IMR-90 (cell line): ENCODE measurements at regions not wholly inside any gene's neighbourhood (a gene's known extent, or its start where the extent isn't known, plus 50 kb on each side); places are given as distances from the start of the nearest gene placed in this dataset.

Experiments used
- ATAC-seq: fragments of 200-7000 bp; cut with Tn5 transposase; 2 replicates; pipeline ENCODE4 v1.9.1; 2020; ENCODE audit warnings: low read depth, mild to moderate bottlenecking, moderate library complexity
- BruUV-seq: library from RNA; stranded (reverse); fragments of 400-500 nt; replicated peaks from 2 replicates; lab custom pipeline; 2021; lab: Mats Ljungman, UMichigan
- CTCF ChIA-PET: fragments of 300-600 bp; formaldehyde crosslinking; extraction: SDS; loops from one replicate; lab custom pipeline; 2021; ENCODE audit warnings: antibody characterized with exemption; lab: Yijun Ruan, JAX
- POLR2A ChIA-PET: fragments of 300-600 bp; sonication (Branson Sonifier 250); formaldehyde crosslinking; loops from one replicate; lab custom pipeline; 2022; ENCODE audit warnings: antibody characterized with exemption; ENCODE audit not compliant: unreplicated experiment; lab: Charles Lee
- DNase-seq: peaks from one replicate; pipeline ENCODE4 v3.0.0; 2013
- H2AFZ ChIP-seq: replicated peaks from 2 replicates; pipeline ENCODE3; 2013; ENCODE audit warnings: low read length, mild to moderate bottlenecking; ENCODE audit not compliant: poor library complexity
- H2AK5ac ChIP-seq: 2 replicates; pipeline ENCODE4 v1.6.1; 2013; ENCODE audit warnings: low read depth, low read length, inconsistent platforms
- H2AK9ac ChIP-seq: replicated peaks from 2 replicates; pipeline ENCODE3; 2013; ENCODE audit warnings: mild to moderate bottlenecking, low read depth, low read length, moderate library complexity; ENCODE audit not compliant: poor library complexity
- H2BK120ac ChIP-seq: 2 replicates; pipeline ENCODE4 v1.6.1; 2013; ENCODE audit warnings: low read depth, low read length, inconsistent platforms
- H2BK15ac ChIP-seq: 3 replicates; pipeline ENCODE4 v1.6.1; 2013; ENCODE audit warnings: low read depth, low read length, inconsistent platforms
- H2BK20ac ChIP-seq: 2 replicates; pipeline ENCODE4 v1.6.1; 2013; ENCODE audit warnings: low read depth, mild to moderate bottlenecking, inconsistent platforms, low read length, moderate library complexity
- H2BK5ac ChIP-seq: 2 replicates; pipeline ENCODE4 v1.6.1; 2013; ENCODE audit warnings: mild to moderate bottlenecking, low read depth, low read length, inconsistent platforms; ENCODE audit not compliant: poor library complexity, severe bottlenecking
- H3K14ac ChIP-seq: replicated peaks from 2 replicates; pipeline ENCODE4 v1.6.1; 2013; ENCODE audit warnings: low read depth, low read length, inconsistent platforms
- H3K18ac ChIP-seq: 2 replicates; pipeline ENCODE4 v1.6.1; 2013; ENCODE audit warnings: low read depth, low read length, control low read depth
- H3K23ac ChIP-seq: 2 replicates; pipeline ENCODE4 v1.6.1; 2013; ENCODE audit warnings: low read depth, low read length, inconsistent platforms
- H3K27ac ChIP-seq: 2 replicates; pipeline ENCODE4 v1.5.1; 2013; ENCODE audit warnings: mild to moderate bottlenecking, control low read depth, low read length; ENCODE audit not compliant: insufficient read depth
- H3K27me3 ChIP-seq: 2 replicates; pipeline ENCODE4 v1.6.1; 2013; ENCODE audit warnings: low read length; ENCODE audit not compliant: control insufficient read depth, insufficient read depth
- H3K36me3 ChIP-seq: 2 replicates; pipeline ENCODE4 v1.6.1; 2013; ENCODE audit warnings: low read length, mixed read lengths; ENCODE audit not compliant: control insufficient read depth, insufficient read depth
- H3K4ac ChIP-seq: 2 replicates; pipeline ENCODE4 v1.6.1; 2013; ENCODE audit warnings: low read depth, low read length, inconsistent platforms
- H3K4me1 ChIP-seq: 2 replicates; pipeline ENCODE4 v1.6.1; 2013; ENCODE audit warnings: low read length, mixed read lengths; ENCODE audit not compliant: control insufficient read depth, insufficient read depth
- H3K4me2 ChIP-seq: 2 replicates; pipeline ENCODE4 v1.6.1; 2013; ENCODE audit warnings: low read depth, mild to moderate bottlenecking, control low read depth, low read length, moderate library complexity
- H3K4me3 ChIP-seq: 2 replicates; pipeline ENCODE4 v1.5.1; 2013; ENCODE audit warnings: low read depth, mild to moderate bottlenecking, control low read depth, low read length, moderate library complexity; ENCODE audit not compliant: insufficient read depth
- H3K56ac ChIP-seq: 2 replicates; pipeline ENCODE4 v1.6.1; 2013; ENCODE audit warnings: low read length, inconsistent platforms; ENCODE audit not compliant: insufficient read depth; ENCODE audit errors: extremely low read depth
- H3K79me1 ChIP-seq, 2 experiments: 2 replicates each; pipeline ENCODE4 v1.6.1; 2013; ENCODE audit warnings: low read length in 2 of 2, inconsistent platforms in 1 of 2, low read depth in 1 of 2
- H3K9ac ChIP-seq: 2 replicates; pipeline ENCODE4 v1.6.1; 2013; ENCODE audit warnings: low read depth, low read length, control low read depth
- H3K9me1 ChIP-seq: 2 replicates; pipeline ENCODE4 v1.6.1; 2013; ENCODE audit warnings: low read length, inconsistent platforms; ENCODE audit not compliant: insufficient read depth
- H3K9me3 ChIP-seq: 2 replicates; pipeline ENCODE4 v1.6.1; 2013; ENCODE audit warnings: low read length; ENCODE audit not compliant: control insufficient read depth, insufficient read depth
- H4K20me1 ChIP-seq: 2 replicates; pipeline ENCODE4 v1.6.1; 2013; ENCODE audit warnings: low read length, inconsistent platforms; ENCODE audit not compliant: insufficient read depth
- H4K5ac ChIP-seq: 2 replicates; pipeline ENCODE4 v1.6.1; 2013; ENCODE audit warnings: mild to moderate bottlenecking, low read depth, low read length, control low read depth
- H4K8ac ChIP-seq, 2 experiments: 2 replicates each; pipeline ENCODE4 v1.6.1; 2013; ENCODE audit warnings: low read depth in 2 of 2, low read length in 2 of 2, control low read depth in 1 of 2, inconsistent platforms in 1 of 2
- H4K91ac ChIP-seq: 2 replicates; pipeline ENCODE4 v1.6.1; 2013; ENCODE audit warnings: low read depth, low read length, inconsistent platforms; ENCODE audit not compliant: insufficient read depth
- BHLHE40 ChIP-seq: fragments of 150-350 bp; IDR thresholded peaks from 2 replicates; pipeline ENCODE4 v1.6.1; 2016; ENCODE audit warnings: mild to moderate bottlenecking, low read depth, low read length
- CTCF ChIP-seq: conservative IDR thresholded peaks from 2 replicates; pipeline ENCODE4 v1.5.1; 2012; ENCODE audit warnings: mild to moderate bottlenecking, low read depth, low read length, improper control_type of control experiment
- ELK1 ChIP-seq: fragments of 150-350 bp; IDR thresholded peaks from 2 replicates; pipeline ENCODE4 v1.6.1; 2016; ENCODE audit warnings: low read depth, mild to moderate bottlenecking, low read length, moderate library complexity, borderline replicate concordance
- MAFK ChIP-seq: IDR thresholded peaks from 2 replicates; pipeline ENCODE4 v1.6.1; 2012; ENCODE audit warnings: low read depth, low read length, improper control_type of control experiment
- MXI1 ChIP-seq: IDR thresholded peaks from 2 replicates; pipeline ENCODE4 v1.6.1; 2012; ENCODE audit warnings: low read depth, mild to moderate bottlenecking, low read length, moderate library complexity, borderline replicate concordance
- POLR2A ChIP-seq: IDR thresholded peaks from 2 replicates; pipeline ENCODE4 v1.6.1; 2012; ENCODE audit warnings: mild to moderate bottlenecking, low read depth, low read length
- RCOR1 ChIP-seq: IDR thresholded peaks from 2 replicates; pipeline ENCODE4 v1.6.1; 2012; ENCODE audit warnings: mild to moderate bottlenecking, low read length, improper control_type of control experiment; ENCODE audit not compliant: insufficient replicate concordance
- RFX5 ChIP-seq: IDR thresholded peaks from 2 replicates; pipeline ENCODE4 v1.8.0; 2012; ENCODE audit warnings: low read depth, mild to moderate bottlenecking, low read length, moderate library complexity
- SMC3 ChIP-seq: fragments of 150-350 bp; IDR thresholded peaks from 2 replicates; pipeline ENCODE4 v1.6.1; 2016; ENCODE audit warnings: low read depth, mild to moderate bottlenecking, antibody characterized with exemption, low read length, moderate library complexity
- WGBS, 2 experiments: methylation state at CpG; one replicate each; pipeline versions ENCODE4 v1.1.5 to v1.1.7; 2013; ENCODE audit warnings: missing lambda C conversion rate in 2 of 2; ENCODE audit not compliant: insufficient read length in 1 of 2; ENCODE audit errors: extremely low coverage in 2 of 2; 5-methylcytosine and 5-hydroxymethylcytosine counted together
- dilution Hi-C: fragments of 300-500 bp; cut with HindIII; formaldehyde crosslinking; loops from one replicate; pipeline ENCODE4 v1.14.3; 2018; ENCODE audit warnings: low sequenced_read_pairs; ENCODE audit not compliant: unreplicated experiment
- in situ Hi-C: fragments of 300-500 bp; cut with MboI; formaldehyde crosslinking; loops from 3 replicates; pipeline ENCODE4 v1.14.3; 2019; ENCODE audit warnings: low sequenced_read_pairs, inconsistent platforms, mixed read lengths
- intact Hi-C: fragments of 100-400 bp; cut with micrococcal nuclease; formaldehyde crosslinking; loops from 2 replicates; pipeline ENCODE4 v1.10.0; 2022

- Histone ChIP-seq H4K20me1 (no peaks in the 10 kb centered on the region), H3K23ac (no peak overlapping the region), H3K9me3 (no peaks in the 10 kb centered on the region), H2BK5ac (peak overlapping the region; percentile 13), H2AK9ac (no peak overlapping the region), H3K27me3 (no peaks in the 10 kb centered on the region), H2AK5ac (no peak overlapping the region), H2BK15ac (no peak overlapping the region), H3K4ac (no peak overlapping the region), H2BK20ac (peak overlapping the region; percentile 27; the same call in 1 of the 2 replicates), H3K14ac (no peak overlapping the region), H3K18ac (peak overlapping the region; percentile 82), H3K4me3 (no peak overlapping the region), H3K36me3 (no peaks in the 10 kb centered on the region), H3K79me1 (no peaks in the 10 kb centered on the region), H3K4me1 (peaks cover 6% of the 10 kb centered on the region), H3K9ac (no peak overlapping the region), H3K56ac (no peak overlapping the region), H3K4me2 (no peak overlapping the region), H3K9me1 (no peaks in the 10 kb centered on the region), H3K27ac (no peak overlapping the region; the same call in 1 of the 2 replicates), H4K5ac (peak overlapping the region; percentile 93; the same call in 1 of the 2 replicates), H2AFZ (no peak overlapping the region), H2BK120ac (no peak overlapping the region), H4K8ac (peak overlapping the region in 1 of 2 experiments; percentile 30; a peak in 1 of 4 replicates), H4K91ac (no peak overlapping the region)
- ATAC-seq (no peak), DNase-seq (no peak)
- dilution Hi-C loops (no loop called here), intact Hi-C loops (no loop called here), in situ Hi-C loops (no loop called here)
- no TSS peak for BruUV-seq
- TF ChIP-seq ELK1 = no peak
- TF ChIP-seq MAFK = no peak
- no peak for TF ChIP-seq RFX5
- no peak for TF ChIP-seq CTCF
- TF ChIP-seq SMC3 = no peak
- no peak for TF ChIP-seq RCOR1
- no peak for TF ChIP-seq BHLHE40
- TF ChIP-seq POLR2A = no peak
- TF ChIP-seq MXI1 = no peak
- ChIA-PET POLR2A (no interaction called here), CTCF (no interaction called here)
- WGBS, 2 experiments = no CpG with 5 or more reads among the region's 5 CpGs
Observed at GRCh38 chr5:92003806-92004205, 620.7 kb upstream of the ARRDC3 start.
